ENCODE measurements at regions not wholly inside any gene's neighbourhood (a gene's known extent, or its start where the extent isn't known, plus 50 kb on each side); places are given as distances from the start of the nearest gene placed in this dataset.

DNA sequence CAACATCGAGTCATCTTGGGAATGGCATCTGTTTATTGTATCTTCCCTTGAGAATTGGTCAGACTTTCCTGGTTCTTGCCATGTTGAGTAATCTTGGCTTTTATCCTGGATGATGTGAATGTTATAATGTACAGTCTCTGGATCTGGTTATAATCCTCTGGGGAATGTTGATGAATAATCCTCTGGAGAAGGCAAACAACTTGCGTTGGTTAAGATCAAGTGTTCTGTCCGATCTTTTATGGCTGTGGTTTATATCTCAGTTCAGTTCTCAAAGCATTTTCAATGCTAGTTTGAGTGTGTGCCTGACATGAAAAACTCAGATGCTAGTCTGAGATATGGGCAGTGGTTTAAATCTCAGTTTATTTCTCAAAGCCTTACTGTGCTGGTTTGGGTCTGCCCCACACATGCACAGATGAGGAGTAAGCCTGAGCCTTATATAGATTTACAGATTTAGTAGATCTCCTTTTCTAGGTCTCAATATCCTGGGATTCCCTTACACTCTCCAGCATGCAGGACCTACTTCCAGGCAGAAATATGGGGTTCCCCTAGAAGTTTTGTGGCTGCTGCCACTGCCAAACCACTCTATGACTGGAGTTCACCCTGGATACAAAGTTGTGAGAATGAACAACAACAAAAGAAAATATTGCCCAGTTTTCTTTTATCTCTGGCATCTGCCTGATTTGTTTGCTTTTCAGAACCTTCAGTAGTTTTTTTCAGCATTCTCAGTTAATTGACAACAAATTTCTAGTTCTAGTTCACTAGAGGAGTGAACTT is 191.8 kb upstream of the MAN1A1 start:
- H3K79me2 ChIP-seq (ENCODE audit: insufficient read depth, low read length) = no peaks in the 10 kb centered on the region
- no peak overlapping the region for H3K9ac ChIP-seq (ENCODE audit: insufficient read depth, low read depth, low read length)
- intact Hi-C loops (cut with micrococcal nuclease; ENCODE audit: unreplicated experiment) = no loop called here
- H3K36me3 ChIP-seq (replicated peaks in 1 of 2; ENCODE audit: control insufficient read depth in 1 of 2, insufficient read depth in 2 of 2, low read length in 2 of 2) = no peaks in the 10 kb centered on the region
- no peaks in the 10 kb centered on the region for H4K20me1 ChIP-seq (ENCODE audit: insufficient read depth, low read length)
- no TSS peak for BruUV-seq (replicated peaks)
- ChIA-PET CTCF (ENCODE audit: low intra/inter-chr PET ratio, low total read pairs) (no interaction called here), POLR2A (no interaction called here)
- no peak for DNase-seq (ENCODE audit: low spot score)
- H3K27me3 ChIP-seq (ENCODE audit: control insufficient read depth in 1 of 2, insufficient read depth in 2 of 2, low read length in 2 of 2) = peaks cover 0 to 4% of the 10 kb centered on the region in 2 experiments; a peak in 1 of 5 replicates
- in situ Hi-C loops (cut with HindIII; ENCODE audit: extremely low pct_ligation_motif_present, low pct_unique_long_range_greater_than_20kb) = no loop called here
- WGBS (ENCODE audit: low lambda C conversion rate) = 2% methylated on average over 3 of the region's 3 CpGs
- H3K4me3 ChIP-seq (replicated peaks in 1 of 3; ENCODE audit: insufficient read depth in 1 of 3, low read depth in 2 of 3, low read length in 3 of 3) = no peak overlapping the region
- no peak overlapping the region for H3K4me2 ChIP-seq (ENCODE audit: low read depth, low read length)
- no peak overlapping the region for H3K27ac ChIP-seq (ENCODE audit: extremely low read length, insufficient read depth, low read length)
- no peaks in the 10 kb centered on the region for H3K4me1 ChIP-seq (ENCODE audit: insufficient read depth, low read length)
- no peak overlapping the region for H2AFZ ChIP-seq (ENCODE audit: low read length)
- TF ChIP-seq, protein P1, sequence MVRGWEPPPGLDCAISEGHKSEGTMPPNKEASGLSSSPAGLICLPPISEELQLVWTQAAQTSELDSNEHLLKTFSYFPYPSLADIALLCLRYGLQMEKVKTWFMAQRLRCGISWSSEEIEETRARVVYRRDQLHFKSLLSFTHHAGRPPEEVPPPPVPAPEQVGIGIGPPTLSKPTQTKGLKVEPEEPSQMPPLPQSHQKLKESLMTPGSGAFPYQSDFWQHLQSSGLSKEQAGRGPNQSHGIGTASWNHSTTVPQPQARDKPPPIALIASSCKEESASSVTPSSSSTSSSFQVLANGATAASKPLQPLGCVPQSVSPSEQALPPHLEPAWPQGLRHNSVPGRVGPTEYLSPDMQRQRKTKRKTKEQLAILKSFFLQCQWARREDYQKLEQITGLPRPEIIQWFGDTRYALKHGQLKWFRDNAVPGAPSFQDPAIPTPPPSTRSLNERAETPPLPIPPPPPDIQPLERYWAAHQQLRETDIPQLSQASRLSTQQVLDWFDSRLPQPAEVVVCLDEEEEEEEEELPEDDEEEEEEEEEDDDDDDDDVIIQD (CRISPR knock-in tag; IDR thresholded peaks at IDR 0.05; ENCODE audit: low read depth) = no peak
- TF ChIP-seq, protein P2, sequence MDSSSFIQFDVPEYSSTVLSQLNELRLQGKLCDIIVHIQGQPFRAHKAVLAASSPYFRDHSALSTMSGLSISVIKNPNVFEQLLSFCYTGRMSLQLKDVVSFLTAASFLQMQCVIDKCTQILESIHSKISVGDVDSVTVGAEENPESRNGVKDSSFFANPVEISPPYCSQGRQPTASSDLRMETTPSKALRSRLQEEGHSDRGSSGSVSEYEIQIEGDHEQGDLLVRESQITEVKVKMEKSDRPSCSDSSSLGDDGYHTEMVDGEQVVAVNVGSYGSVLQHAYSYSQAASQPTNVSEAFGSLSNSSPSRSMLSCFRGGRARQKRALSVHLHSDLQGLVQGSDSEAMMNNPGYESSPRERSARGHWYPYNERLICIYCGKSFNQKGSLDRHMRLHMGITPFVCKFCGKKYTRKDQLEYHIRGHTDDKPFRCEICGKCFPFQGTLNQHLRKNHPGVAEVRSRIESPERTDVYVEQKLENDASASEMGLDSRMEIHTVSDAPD (CRISPR knock-in tag; IDR thresholded peaks at IDR 0.05) = no peak
- TF ChIP-seq SMAD9 (CRISPR knock-in tag; IDR thresholded peaks at IDR 0.05) (no peak), ZKSCAN1 (IDR thresholded peaks at IDR 0.05; ENCODE audit: low read length) (no peak), RBFOX2 (IDR thresholded peaks at IDR 0.05; ENCODE audit: low read depth, low read length) (no peak), HDAC1 (CRISPR knock-in tag; IDR thresholded peaks at IDR 0.05) (no peak), CEBPG (CRISPR knock-in tag; IDR thresholded peaks at IDR 0.05) (no peak), ZBTB20 (CRISPR knock-in tag; IDR thresholded peaks at IDR 0.05; ENCODE audit: borderline replicate concordance, low read depth) (no peak), ZNF468 (CRISPR knock-in tag; IDR thresholded peaks at IDR 0.05) (no peak), SIX1 (CRISPR knock-in tag; IDR thresholded peaks at IDR 0.05; ENCODE audit: borderline replicate concordance) (no peak), ZNF670 (CRISPR knock-in tag; IDR thresholded peaks at IDR 0.05; ENCODE audit: borderline replicate concordance) (no peak), KAT2B (IDR thresholded peaks at IDR 0.05; ENCODE audit: borderline replicate concordance, low read depth, low read length) (no peak), ZFP36L1 (CRISPR knock-in tag; IDR thresholded peaks at IDR 0.05) (no peak), SALL1 (CRISPR knock-in tag; IDR thresholded peaks at IDR 0.05) (no peak), IRF2 (CRISPR knock-in tag; IDR thresholded peaks at IDR 0.05) (no peak), PITX1 (CRISPR knock-in tag; IDR thresholded peaks at IDR 0.05) (no peak)
- TF ChIP-seq, protein P3, sequence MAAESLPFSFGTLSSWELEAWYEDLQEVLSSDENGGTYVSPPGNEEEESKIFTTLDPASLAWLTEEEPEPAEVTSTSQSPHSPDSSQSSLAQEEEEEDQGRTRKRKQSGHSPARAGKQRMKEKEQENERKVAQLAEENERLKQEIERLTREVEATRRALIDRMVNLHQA (CRISPR knock-in tag; IDR thresholded peaks at IDR 0.05) = no peak
- H3K9me3 ChIP-seq (ENCODE audit: low read length) = no peaks in the 10 kb centered on the region
- no peak for ATAC-seq
- no peak for FAIRE-seq
